ENCODE measurements at regions not wholly inside any gene's neighbourhood (a gene's known extent, or its start where the extent isn't known, plus 50 kb on each side); places are given as distances from the start of the nearest gene placed in this dataset.

DNA sequence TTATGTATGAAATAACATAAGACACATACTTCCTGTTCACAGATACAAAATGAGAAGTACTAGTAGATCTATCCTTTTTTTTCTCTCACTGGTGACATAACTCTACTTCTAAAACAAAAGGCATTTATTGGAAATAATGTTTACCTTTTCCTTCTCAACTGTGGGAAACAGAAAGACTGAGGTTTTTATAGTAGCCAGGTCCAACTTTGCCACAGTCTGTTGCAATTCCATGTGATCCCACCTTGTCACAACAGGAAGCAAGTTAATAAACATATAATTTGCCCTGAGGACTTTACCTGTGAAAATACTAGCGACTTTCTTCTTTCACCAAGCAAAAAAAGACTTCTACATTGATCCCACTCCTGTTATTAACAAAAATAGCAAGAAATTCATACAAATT, 475.8 kb downstream of the PDGFC start:
- TF ChIP-seq, protein P1, sequence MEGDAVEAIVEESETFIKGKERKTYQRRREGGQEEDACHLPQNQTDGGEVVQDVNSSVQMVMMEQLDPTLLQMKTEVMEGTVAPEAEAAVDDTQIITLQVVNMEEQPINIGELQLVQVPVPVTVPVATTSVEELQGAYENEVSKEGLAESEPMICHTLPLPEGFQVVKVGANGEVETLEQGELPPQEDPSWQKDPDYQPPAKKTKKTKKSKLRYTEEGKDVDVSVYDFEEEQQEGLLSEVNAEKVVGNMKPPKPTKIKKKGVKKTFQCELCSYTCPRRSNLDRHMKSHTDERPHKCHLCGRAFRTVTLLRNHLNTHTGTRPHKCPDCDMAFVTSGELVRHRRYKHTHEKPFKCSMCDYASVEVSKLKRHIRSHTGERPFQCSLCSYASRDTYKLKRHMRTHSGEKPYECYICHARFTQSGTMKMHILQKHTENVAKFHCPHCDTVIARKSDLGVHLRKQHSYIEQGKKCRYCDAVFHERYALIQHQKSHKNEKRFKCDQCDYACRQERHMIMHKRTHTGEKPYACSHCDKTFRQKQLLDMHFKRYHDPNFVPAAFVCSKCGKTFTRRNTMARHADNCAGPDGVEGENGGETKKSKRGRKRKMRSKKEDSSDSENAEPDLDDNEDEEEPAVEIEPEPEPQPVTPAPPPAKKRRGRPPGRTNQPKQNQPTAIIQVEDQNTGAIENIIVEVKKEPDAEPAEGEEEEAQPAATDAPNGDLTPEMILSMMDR (IDR thresholded peaks at IDR 0.05; ENCODE audit: insufficient read depth, low read length, poor library complexity, severe bottlenecking): no peak
- no peak for TF ChIP-seq EZH2phosphoT487 (conservative IDR thresholded peaks at IDR 0.05; ENCODE audit: low read length)
